GM13977 (cell line): ENCODE measurements at regions not wholly inside any gene's neighbourhood (a gene's known extent, or its start where the extent isn't known, plus 50 kb on each side); places are given as distances from the start of the nearest gene placed in this dataset.

Source experiments
- DNase-seq: peaks from one replicate; pipeline ENCODE4 v3.0.0; 2012; ENCODE audit warnings: low spot score
- CTCF ChIP-seq: IDR thresholded peaks from 2 replicates; pipeline ENCODE4 v1.5.1; 2012; ENCODE audit warnings: mild to moderate bottlenecking, control low read depth; ENCODE audit not compliant: insufficient read depth; ENCODE audit errors: extremely low read depth, missing control alignments
- in situ Hi-C: fragments of 300-500 bp; cut with MboI; formaldehyde crosslinking; loops from one replicate; pipeline ENCODE4 v1.12.0; 2022; ENCODE audit warnings: low sequenced_read_pairs, low pct_unique_long_range_greater_than_20kb, mixed read lengths, inconsistent platforms; ENCODE audit not compliant: unreplicated experiment

DNA sequence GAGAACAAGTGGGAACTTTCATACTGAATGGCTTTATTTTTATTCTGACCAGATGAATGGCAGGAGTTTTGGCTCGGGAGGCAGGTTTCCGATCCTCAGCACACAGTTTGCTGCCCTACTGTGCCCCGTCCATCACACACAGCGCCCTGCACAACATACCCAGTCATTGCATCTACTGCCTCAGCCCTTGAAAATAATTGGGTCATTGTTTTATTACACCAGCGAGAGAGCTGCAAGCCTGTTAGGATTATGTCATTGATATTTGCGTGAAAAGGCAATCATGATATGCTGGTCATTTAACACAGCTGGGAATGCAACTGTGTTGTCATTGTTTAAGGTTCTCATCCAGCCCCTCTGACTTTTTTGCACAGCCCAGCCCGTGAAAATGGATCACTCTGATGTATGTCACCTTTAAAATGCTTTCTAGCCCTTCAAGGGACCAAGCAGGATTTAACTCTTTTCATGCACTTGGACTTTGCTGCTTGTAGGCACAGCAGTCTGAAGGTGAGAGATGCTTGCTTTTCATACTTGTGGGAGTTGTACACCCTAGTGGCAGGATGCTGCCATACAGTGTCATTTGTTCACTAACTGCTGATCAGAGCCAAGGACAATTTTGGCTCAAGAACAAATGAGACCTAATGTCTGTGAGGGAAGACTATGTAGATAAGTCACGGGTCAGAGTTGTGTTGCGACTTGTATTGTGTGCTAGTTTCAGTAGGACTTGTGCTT is 62.3 kb downstream of the RTL9 start:
- TF ChIP-seq CTCF: peak; percentile 22
- DNase-seq: no peak
- in situ Hi-C loops: loop anchor here (25.0 kb wide), 1 partner anchor 509 kb away; no protein-coding TSS in a partner anchor

- DNase-seq: no peak
- no peak for TF ChIP-seq CTCF
- in situ Hi-C loops: loop anchor here (25.0 kb wide), 1 partner anchor 509 kb away; no protein-coding TSS in a partner anchor
Measured at GRCh38 chrX:110421500-110422455, 63.1 kb downstream of the RTL9 start.

DNA sequence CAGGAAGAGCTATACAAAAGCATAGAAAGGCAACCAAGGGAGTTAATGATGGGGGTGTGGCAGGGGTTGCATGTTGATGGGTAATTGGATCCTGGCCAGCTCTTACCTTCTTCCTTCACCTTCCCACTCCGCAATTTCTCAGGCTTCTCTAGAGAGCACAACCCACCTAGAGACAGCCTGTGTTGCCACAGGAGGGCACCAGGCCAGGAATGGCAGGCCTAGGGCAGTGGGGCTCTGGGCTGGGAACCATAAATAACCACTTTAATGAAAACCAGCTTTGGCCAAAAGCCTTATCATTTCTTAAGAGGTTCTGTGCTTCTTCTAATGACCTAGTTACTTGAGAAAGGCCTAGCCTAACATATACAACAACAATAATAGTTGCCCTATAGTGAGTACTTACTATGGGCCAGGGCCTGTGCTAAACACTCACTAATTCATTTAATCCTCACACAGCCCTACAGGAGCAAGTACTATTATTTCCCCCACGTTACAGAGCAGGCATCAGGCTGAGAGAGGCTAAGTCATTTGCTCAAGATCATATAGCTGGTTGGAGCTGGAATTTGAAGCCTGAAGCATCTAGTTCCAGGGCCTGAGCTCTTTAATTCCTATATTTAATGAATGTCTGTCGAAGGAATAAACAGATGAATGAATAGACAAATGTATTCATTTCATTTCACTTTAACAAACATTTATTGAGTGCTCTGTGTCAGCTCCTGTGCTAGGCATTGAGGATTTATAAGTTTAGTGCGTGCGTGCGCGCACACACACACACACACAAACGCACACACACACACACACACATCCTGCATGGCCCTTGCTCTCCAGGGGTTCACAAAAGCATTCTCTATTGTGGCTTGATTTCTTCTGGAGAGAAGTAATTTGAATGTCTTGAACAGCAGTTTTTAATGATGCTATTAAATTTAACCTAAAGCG is 66.8 kb downstream of the RTL9 start:
- no peak for DNase-seq
- TF ChIP-seq CTCF: no peak
- in situ Hi-C loops: no loop called here

DNA sequence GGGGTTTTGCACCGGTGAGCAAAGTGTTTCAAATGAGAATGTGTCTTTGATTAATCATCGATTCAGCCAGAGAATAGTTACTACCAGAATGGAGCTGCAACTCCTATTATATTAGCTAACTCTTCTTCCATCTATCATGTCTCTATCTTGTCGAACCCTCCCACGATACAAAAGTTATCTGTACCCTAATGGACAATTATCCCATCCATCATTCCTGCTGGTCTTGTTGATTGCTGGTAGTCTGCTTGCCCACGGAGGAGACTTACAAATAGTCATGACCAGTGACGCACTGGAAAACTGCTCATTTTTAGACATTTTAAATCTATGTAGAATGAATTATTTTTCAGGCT is 67.5 kb downstream of the RTL9 start:
- no peak for TF ChIP-seq CTCF
- no peak for DNase-seq
- in situ Hi-C loops: no loop called here

- no peak for TF ChIP-seq CTCF
- in situ Hi-C loops: no loop called here
- DNase-seq: no peak
Measured at GRCh38 chrX:110427076-110427475, 68.4 kb downstream of the RTL9 start.

DNA sequence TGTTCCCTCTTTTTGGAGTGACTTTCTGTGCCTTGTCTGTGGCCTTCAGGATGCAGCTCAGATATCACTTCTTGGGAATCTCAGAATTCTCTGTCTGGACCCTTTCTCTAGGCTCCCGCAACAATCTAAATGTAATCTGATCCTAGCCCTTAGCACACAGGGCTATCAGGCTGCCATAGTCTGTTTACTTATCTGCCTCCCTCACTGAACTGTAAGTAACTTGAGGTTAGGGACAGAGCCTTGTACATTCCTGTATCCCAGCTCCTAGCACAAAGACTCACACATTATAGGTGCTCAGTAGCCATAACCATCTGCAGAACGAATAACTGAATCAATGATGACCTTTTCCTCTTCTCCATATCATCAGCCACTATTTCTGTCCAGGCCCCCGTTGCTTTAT is 69.5 kb downstream of the RTL9 start:
- in situ Hi-C loops: no loop called here

More for the DNA sequence above, 69.5 kb downstream of the RTL9 start:
- TF ChIP-seq CTCF: no peak
- DNase-seq: no peak
